ENCODE measurements at regions not wholly inside any gene's neighbourhood (a gene's known extent, or its start where the extent isn't known, plus 50 kb on each side); places are given as distances from the start of the nearest gene placed in this dataset.

DNA sequence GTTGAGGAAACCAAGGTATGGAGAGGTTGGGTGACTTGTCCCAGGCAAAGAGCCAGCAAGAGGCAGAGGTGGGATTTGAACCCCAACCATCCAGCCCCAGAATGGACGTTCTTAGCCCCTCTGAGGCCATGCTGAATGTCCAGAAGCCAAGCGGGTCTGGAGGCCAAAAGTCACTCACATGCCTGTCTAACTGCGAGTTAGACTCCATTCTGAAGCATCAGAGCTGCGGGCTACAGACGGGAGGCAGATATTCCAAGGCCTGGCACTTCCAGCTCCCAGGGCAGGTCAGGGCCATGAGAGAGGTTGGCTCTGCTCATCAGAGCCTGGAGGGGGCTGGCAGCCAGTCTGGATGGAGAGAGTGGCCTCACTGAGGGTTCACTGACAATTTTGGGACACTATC lies 616.5 kb downstream of the BRD1 start:
- no peak for DNase-seq

DNA sequence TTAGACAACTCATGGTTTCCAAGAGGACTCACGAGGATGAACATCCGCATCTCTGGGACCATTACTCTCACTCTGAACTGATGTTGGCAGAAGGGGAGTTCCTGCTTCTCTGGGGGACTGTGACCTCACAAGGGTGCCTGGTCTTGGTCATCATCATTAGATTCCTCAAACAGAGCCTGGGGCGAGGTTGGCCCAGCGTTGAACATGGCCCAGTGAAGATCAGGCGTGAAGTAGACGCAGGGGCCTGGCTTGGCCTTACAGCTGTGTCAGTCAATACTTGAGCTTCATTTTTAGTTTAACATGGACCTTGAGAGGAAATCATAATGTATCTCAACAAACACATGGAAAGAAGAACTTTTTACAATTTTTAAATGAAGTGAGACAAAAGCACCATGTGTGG lies 617.1 kb downstream of the BRD1 start:
- no peak for DNase-seq

DNA sequence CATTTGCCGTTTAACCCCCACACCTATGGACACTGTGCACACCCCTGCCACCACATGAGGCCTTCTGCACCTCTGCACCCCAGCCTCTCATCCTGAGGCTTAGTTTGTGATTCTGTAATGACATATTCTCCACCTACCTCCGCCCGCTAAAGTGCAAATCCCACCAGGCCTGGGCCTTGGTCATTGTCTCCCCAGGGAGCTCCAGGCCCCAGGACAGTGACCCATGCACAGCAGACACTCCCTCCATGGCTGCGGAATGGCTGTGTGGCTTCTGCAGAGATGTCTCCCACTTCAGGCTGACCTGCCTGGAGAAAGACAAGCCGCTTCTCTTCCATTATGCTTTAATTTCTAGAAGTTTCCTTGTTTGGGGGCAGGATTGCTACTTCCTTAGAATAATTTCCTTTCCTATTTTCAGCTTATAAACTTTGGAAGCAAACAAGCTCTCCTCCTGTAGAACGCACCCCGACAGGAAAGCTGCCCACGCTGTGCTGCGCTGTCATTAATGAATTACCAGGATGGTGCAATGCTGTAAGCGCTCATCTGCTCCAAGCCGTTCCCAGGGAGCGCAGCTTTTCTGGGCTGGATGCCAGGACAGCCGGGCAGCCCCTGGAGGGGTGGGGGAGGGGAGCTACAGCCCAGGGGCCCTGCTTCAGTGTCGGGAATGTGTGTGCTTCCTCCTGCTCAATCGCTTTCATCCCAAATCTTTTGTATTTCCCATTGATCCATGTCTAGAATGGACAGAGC lies 618.0 kb downstream of the BRD1 start:
- no peak for DNase-seq

DNA sequence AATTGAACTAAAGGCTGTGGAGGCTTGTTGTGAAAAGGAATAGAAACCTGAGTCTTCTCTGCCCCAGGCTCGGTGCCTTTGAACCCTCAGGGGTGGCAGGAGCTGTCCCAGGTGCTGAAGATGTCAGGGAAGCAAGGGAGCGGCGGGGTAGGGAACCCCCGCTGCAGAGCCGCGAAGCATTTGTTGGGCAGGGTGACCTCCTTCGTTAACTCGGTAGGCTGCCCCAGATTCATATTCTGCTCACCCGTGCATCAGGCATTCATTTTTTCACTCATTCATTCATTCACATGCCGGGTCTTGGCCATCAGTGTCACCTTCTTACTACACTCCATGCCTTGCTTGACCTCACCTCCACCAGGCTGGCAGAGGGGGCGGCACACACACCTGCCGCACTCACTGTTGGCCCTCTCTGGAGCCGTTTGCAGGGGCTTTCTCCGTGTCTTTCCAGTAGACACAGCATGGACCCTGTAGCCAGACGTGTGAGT lies 618.9 kb downstream of the BRD1 start:
- DNase-seq = no peak

GRCh38 chr22:49208004-49208402 lies 619.7 kb downstream of the BRD1 start:
- no peak for DNase-seq

GRCh38 chr22:49207008-49208003 lies 620.4 kb downstream of the BRD1 start:
- DNase-seq = no peak

DNA sequence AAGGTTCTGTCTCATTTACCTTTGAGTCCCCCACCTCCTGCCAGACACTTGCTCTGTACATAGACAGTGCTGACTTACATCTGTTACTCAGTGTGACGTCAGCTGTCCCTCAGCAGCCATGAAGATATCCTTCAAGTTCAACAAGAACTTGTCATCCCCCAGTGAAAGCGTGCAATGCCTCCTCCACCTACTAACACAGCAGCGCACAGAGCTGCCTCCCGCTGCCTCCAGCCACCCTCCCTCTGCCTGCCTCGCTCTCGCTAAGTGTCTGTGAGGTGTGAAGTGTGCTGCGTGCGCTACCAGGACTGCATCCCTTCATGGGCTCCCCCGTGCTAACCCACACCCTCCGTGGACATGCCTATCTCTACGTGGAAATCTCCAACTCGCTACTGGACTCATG lies 621.4 kb downstream of the BRD1 start:
- no peak for DNase-seq

GRCh38 chr22:49205483-49205800 lies 622.2 kb downstream of the BRD1 start:
- no peak for DNase-seq

GRCh38 chr22:49204599-49205482 lies 622.8 kb downstream of the BRD1 start:
- DNase-seq = no peak

GRCh38 chr22:49203859-49204598 lies 623.6 kb downstream of the BRD1 start:
- no peak for DNase-seq

- DNase-seq = no peak
These were observed 624.4 kb downstream of the BRD1 start for GRCh38 chr22:49203091-49203858.

DNA sequence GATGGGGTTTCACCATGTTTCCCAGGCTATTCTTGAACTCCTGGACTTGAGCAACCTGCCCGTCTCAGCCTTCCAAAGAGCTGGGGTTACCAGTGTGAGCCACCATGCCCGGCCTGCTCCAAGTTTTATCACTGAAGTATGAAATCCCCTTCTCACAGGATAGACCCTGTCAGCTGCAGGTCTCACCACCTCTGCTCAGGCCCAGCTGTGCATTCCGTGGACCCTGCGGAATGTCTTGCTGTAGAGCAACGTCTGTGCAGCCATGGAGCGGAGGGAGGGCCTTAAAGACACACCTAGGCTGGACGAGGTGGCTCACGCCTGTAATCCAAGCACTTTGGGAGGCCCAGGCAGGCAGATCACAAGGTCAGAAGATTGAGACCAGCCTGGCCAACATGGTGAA lies 625.4 kb downstream of the BRD1 start:
- DNase-seq = no peak

- no peak for DNase-seq
These were observed 626.4 kb downstream of the BRD1 start for GRCh38 chr22:49201046-49201970.

DNA sequence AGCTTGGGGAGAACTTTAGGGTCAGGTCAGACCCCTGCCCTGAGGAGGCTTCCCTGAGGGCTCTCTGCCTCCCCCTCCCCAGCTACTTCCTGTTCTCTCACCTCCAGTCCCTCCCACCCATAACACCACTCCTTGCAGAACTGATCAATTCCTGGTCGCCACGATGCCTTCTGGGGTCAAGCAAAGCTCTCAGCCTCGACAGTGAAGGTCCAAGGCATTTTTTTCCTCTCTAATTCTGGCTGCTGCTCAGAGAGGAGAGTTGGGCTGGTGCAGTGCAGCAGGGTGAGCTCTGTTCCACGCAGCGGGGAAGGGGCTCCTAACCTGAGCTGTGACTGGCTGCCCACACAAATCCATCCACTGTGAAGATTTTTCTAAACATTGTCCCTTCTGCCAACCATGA lies 628.4 kb downstream of the BRD1 start:
- no peak for DNase-seq

- no peak for DNase-seq
These were observed 629.0 kb downstream of the BRD1 start for GRCh38 chr22:49198705-49199084.

DNA sequence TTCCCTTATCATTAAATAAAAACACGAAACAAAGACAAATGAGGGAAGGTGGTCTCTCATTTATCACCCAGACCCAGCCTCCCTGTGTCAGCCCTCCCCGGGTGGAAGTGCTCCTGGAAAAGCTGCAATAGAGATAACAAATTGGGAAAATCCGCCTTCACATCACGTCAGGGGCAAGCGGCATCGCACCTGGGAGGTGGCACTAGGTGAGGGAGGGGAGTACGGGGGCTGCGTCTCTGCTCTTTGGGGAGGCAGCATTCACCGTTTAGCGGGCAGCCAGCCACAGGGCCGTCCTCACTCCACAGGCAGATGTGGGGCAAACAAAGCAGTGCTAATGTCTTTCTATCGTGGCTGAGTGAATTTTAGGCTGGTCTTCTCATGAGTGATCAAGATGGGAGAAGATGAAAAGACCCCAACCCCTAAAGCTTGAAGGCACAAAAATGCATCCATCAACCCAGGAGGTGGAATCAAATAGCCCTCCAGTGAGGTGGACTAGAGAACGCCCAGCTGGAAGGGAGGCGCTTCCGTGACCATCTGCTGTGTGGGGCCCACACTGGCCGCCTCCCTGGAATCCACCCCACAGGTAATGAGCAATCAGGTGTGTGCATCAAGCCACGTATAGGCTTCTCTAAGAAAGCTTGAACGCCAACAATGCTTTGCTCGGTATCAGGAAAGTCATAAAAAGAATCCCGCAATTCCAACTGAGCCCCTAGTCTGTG lies 629.5 kb downstream of the BRD1 start:
- DNase-seq = no peak

GRCh38 chr22:49197505-49197904 lies 630.2 kb downstream of the BRD1 start:
- no peak for DNase-seq

GRCh38 chr22:49196046-49196511 lies 631.6 kb downstream of the BRD1 start:
- DNase-seq = no peak

DNA sequence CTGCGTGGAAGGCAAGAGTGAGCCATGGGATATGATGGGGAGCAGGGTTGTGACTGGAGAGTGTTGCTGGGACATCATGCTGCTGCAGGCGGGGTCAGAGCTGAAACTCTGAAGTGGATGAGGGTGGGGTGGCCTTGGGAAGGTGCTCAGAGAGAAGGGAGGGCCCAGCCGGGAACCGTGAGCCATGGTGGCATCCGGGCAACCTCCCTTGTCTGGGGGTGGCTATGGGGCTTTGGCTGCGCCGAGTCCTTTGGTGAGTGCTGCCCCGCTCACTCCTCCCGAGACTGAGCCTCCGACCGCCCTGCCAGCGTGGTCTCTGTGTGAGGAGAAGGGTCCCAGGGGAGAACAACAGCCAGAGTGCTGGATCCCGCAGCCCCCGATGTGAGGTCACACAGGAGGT lies 632.0 kb downstream of the BRD1 start:
- no peak for DNase-seq

Measured in NCI-H1048 (cell line).